H1 (cell line): ENCODE measurements at regions not wholly inside any gene's neighbourhood (a gene's known extent, or its start where the extent isn't known, plus 50 kb on each side); places are given as distances from the start of the nearest gene placed in this dataset.

Experiments
- BRCA1 ChIP-seq: IDR thresholded peaks from 2 replicates; pipeline ENCODE4 v1.6.1; 2012; ENCODE audit warnings: low read depth, low read length, improper control_type of control experiment
- EZH2 ChIP-seq: fragments of 200-600 bp; sonication (generic); IDR thresholded peaks from 2 replicates; pipeline ENCODE4 v1.7.1; 2012; ENCODE audit warnings: low read depth, mild to moderate bottlenecking, moderate library complexity, low read length, inconsistent platforms; ENCODE audit not compliant: severe bottlenecking
- GABPA ChIP-seq: IDR thresholded peaks from 2 replicates; pipeline ENCODE4 v1.6.1; 2011; ENCODE audit warnings: mild to moderate bottlenecking, low read length, moderate library complexity, borderline replicate concordance; ENCODE audit not compliant: insufficient read depth
- JUN ChIP-seq: IDR thresholded peaks from 2 replicates; pipeline ENCODE4 v1.6.1; 2011; ENCODE audit warnings: low read depth, mild to moderate bottlenecking, improper control_type of control experiment, low read length
- NRF1 ChIP-seq: IDR thresholded peaks from 2 replicates; pipeline ENCODE4 v1.6.1; 2011; ENCODE audit warnings: mild to moderate bottlenecking, low read depth, low read length, improper control_type of control experiment
- POLR2A ChIP-seq, 2 experiments: IDR thresholded peaks; 1 replicate in 1 of 2; 2 replicates in 1 of 2; pipeline ENCODE4 v1.6.1; 2011; ENCODE audit warnings: low read depth in 2 of 2, low read length in 2 of 2, mild to moderate bottlenecking in 2 of 2; ENCODE audit errors: control extremely low read depth in 1 of 2
- POLR2AphosphoS5 ChIP-seq: IDR thresholded peaks from 2 replicates; pipeline ENCODE4 v1.6.1; 2011; ENCODE audit warnings: low read depth, low read length
- RNF2 ChIP-seq: fragments of 200-900, 300-1000 bp; sonication (generic); IDR thresholded peaks from 2 replicates; pipeline ENCODE4 v1.7.1; 2016; ENCODE audit warnings: borderline replicate concordance, low read depth, mild to moderate bottlenecking, antibody characterized with exemption, low read length; ENCODE audit not compliant: poor library complexity, severe bottlenecking; ENCODE audit errors: missing control alignments
- SP4 ChIP-seq: IDR thresholded peaks from 2 replicates; pipeline ENCODE4 v1.6.1; 2012; ENCODE audit warnings: low read length, inconsistent platforms
- SUZ12 ChIP-seq: fragments of 200-600 bp; sonication (generic); IDR thresholded peaks from 2 replicates; pipeline ENCODE4 v1.6.1; 2012; ENCODE audit warnings: mild to moderate bottlenecking, inconsistent platforms, low read length, moderate library complexity, mixed read lengths
- TAF1 ChIP-seq: IDR thresholded peaks from 2 replicates; pipeline ENCODE4 v1.6.1; 2011; ENCODE audit warnings: mild to moderate bottlenecking, low read depth, low read length
- YY1 ChIP-seq: IDR thresholded peaks from 2 replicates; pipeline ENCODE4 v1.6.1; 2011; ENCODE audit warnings: low read depth, mild to moderate bottlenecking, low read length
- TF ChIP-seq, protein P1 (sequence below), 3 experiments: IDR thresholded peaks; 1 replicate in 2 of 3; 2 replicates in 1 of 3; pipeline versions ENCODE4 v1.5.1 to v1.6.1; 2011; ENCODE audit warnings: low read length in 3 of 3, mild to moderate bottlenecking in 3 of 3, inconsistent platforms in 2 of 3, low read depth in 1 of 3, moderate library complexity in 1 of 3; ENCODE audit not compliant: insufficient read depth in 1 of 3; ENCODE audit errors: control extremely low read depth in 1 of 3
- TF ChIP-seq, protein P2 (sequence below): IDR thresholded peaks from 2 replicates; pipeline ENCODE4 v1.6.1; 2011; ENCODE audit warnings: low read depth, mild to moderate bottlenecking, low read length; ENCODE audit not compliant: insufficient read depth

DNA sequence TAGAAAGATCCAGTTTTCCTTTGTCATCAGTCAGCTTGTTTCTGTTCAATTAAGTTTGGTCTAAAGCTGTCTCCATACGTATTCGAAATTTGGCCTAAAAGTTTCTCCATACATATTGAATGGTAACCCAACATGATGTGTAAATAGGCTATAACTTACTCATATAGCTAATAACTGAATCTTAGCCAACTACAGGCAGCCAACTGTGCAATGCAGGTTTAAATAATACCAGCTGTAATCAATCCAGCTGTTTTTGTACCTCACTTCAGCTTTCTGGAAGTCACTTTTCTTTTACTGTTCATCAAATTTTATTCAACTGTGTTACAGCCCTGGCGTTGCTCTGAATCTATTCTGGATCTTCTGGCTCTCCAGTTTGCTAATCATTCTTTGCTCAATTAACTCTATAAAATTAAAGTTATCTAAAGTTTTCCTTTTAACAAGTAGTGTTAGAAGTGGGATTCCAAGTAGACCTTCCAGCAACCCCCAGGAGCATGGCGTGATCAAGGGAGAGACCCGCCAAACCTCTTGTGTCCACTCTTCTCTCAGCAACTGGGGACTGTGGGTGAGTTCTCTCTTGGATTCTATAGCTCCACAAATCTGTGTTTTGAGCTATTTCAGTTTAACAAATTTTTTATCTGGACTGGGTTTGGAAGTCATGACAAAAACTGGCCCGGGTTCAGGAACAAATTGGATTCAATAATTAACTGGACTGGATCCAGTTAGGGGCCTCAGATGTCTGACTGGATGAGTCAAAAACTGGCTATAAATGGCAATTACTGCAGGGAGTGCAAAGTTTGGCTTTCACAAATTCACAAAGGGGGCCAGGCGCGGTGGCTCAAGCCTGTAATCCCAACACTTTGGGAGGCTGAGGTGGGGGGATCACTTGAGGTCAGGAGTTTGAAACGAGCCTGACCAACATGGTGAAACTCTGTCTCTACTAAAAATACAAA is 329.7 kb upstream of the ST6GAL2 start:
- TF ChIP-seq, protein P1, sequence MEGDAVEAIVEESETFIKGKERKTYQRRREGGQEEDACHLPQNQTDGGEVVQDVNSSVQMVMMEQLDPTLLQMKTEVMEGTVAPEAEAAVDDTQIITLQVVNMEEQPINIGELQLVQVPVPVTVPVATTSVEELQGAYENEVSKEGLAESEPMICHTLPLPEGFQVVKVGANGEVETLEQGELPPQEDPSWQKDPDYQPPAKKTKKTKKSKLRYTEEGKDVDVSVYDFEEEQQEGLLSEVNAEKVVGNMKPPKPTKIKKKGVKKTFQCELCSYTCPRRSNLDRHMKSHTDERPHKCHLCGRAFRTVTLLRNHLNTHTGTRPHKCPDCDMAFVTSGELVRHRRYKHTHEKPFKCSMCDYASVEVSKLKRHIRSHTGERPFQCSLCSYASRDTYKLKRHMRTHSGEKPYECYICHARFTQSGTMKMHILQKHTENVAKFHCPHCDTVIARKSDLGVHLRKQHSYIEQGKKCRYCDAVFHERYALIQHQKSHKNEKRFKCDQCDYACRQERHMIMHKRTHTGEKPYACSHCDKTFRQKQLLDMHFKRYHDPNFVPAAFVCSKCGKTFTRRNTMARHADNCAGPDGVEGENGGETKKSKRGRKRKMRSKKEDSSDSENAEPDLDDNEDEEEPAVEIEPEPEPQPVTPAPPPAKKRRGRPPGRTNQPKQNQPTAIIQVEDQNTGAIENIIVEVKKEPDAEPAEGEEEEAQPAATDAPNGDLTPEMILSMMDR (IDR thresholded peaks at IDR 0.05; ENCODE audit: control extremely low read depth in 1 of 3, insufficient read depth in 1 of 3, low read depth in 1 of 3, low read length in 3 of 3), result no peak
- TF ChIP-seq SUZ12 (no peak), GABPA (no peak), RNF2 (no peak), JUN (no peak), YY1 (no peak), SP4 (no peak), BRCA1 (no peak), POLR2AphosphoS5 (no peak), EZH2 (no peak), TAF1 (no peak), POLR2A (IDR thresholded peaks at IDR 0.05; ENCODE audit: control extremely low read depth in 1 of 2, low read depth in 2 of 2, low read length in 2 of 2) (no peak), NRF1 (no peak)
- TF ChIP-seq, protein P2, sequence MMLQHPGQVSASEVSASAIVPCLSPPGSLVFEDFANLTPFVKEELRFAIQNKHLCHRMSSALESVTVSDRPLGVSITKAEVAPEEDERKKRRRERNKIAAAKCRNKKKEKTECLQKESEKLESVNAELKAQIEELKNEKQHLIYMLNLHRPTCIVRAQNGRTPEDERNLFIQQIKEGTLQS, result no peak
